Neuron (in vitro differentiated cells): ENCODE measurements at regions not wholly inside any gene's neighbourhood (a gene's known extent, or its start where the extent isn't known, plus 50 kb on each side); places are given as distances from the start of the nearest gene placed in this dataset.

Experiments
- H2AFZ ChIP-seq: one replicate; pipeline ENCODE4 v1.6.1; 2013; ENCODE audit warnings: low read depth, mild to moderate bottlenecking, inconsistent platforms, low read length, moderate library complexity
- H3K27me3 ChIP-seq: one replicate; pipeline ENCODE4 v1.6.1; 2013; ENCODE audit warnings: low read length; ENCODE audit not compliant: insufficient read depth
- H3K36me3 ChIP-seq: one replicate; pipeline ENCODE4 v1.6.1; 2013; ENCODE audit warnings: low read length; ENCODE audit not compliant: insufficient read depth
- H3K4me1 ChIP-seq: one replicate; pipeline ENCODE4 v1.6.1; 2013; ENCODE audit warnings: low read length; ENCODE audit not compliant: insufficient read depth
- H3K4me3 ChIP-seq: 2 replicates; pipeline ENCODE4 v1.5.1; 2013; ENCODE audit warnings: mild to moderate bottlenecking, low read length, moderate library complexity
- H3K9me3 ChIP-seq: one replicate; pipeline ENCODE4 v1.6.1; 2013; ENCODE audit warnings: low read length

DNA sequence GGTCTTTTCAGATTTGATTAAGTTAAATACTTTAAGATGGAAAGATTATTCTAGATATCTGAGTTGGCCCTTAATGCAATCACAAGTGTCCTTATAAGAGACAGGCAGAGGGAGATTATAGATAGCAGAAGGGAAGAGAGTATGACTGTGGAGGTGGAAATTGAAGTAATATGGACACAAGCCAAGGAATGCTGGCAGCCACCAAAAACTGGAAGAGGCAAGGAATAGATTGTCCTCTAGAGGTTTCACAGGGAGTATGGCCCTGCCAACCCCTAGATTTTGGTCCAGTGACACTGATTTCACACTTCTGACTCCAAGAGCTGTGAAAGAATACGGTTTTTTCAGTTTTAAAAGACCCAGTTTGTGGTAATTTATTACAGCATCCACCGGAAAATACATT, 1498.7 kb upstream of the CADM2 start:
- Histone ChIP-seq H3K36me3 (no peaks in the 10 kb centered on the region), H2AFZ (no peak overlapping the region), H3K9me3 (no peaks in the 10 kb centered on the region), H3K4me1 (no peaks in the 10 kb centered on the region), H3K4me3 (no peak overlapping the region), H3K27me3 (no peaks in the 10 kb centered on the region)

DNA sequence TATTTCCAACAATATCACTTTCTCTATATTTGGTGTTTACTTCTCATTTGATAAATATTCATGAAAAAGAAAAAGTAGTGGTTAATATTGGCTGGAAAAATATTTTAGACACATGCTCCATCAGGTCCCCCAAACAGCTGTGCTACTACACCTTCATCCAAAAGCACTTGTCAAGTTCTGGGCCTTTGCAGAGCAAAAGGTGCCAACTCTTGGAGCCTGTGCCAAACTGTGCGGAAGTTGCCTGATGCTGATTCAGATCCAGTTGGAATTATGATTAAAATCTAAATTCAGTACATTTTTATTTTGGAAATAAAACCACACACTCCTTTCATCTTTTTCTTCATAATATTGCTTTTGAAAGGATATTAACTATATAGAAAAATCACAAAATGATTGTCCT, 1497.4 kb upstream of the CADM2 start:
- no peaks in the 10 kb centered on the region for H3K9me3 ChIP-seq
- H3K4me1 ChIP-seq: no peaks in the 10 kb centered on the region
- no peaks in the 10 kb centered on the region for H3K36me3 ChIP-seq
- no peaks in the 10 kb centered on the region for H3K27me3 ChIP-seq
- no peak overlapping the region for H3K4me3 ChIP-seq
- no peak overlapping the region for H2AFZ ChIP-seq

DNA sequence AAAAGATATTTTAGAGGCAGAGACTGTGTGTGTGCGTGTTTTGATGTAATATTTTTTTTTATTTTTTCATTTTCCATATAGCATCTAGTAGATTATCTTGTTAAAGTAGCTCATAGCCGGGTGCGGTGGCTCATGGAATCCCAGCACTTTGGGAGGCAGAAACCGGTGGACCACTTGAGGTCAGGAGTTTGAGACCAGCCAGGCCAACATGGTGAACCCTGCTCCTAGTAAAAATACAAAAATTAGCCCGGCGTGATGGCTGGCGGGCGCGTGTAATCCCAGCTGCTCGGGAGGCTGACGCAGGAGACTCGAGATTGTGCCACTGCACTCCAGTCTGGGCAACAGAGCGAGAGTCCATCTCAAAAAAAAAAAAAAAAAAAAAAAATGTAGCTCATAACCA, 1481.2 kb upstream of the CADM2 start:
- Histone ChIP-seq H2AFZ (no peak overlapping the region), H3K4me1 (no peaks in the 10 kb centered on the region), H3K27me3 (no peaks in the 10 kb centered on the region), H3K36me3 (no peaks in the 10 kb centered on the region), H3K4me3 (no peak overlapping the region), H3K9me3 (no peaks in the 10 kb centered on the region)

DNA sequence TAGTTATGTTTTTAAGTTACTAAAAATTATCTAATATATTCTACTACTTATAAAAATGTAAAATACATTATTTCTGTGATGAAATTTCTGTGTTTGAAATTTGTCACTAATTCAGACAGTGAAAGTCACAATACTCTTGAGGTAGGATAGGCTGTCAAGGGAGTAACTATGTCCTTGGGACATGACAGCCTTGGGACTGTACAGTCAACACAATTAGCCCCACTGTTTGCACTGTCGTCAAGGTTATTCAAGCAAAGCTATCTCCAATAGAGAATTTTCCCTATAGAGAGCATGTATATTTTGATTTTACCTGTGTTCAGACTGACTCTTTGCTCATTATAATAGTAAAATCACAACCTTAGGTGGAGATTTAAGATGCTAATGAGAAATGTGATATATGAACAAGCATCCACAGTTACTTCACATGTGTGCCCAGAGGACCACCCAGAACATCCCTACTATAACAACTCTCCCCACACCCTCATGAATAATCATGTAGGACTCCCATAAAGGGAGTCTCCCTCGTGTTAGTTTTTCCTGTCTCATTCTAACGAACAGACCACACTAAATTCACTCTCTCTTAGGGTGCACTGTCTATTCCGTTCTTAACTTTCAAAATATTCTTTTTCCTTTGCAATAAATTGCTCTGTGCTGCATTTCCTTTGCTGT, 1476.3 kb upstream of the CADM2 start:
- no peaks in the 10 kb centered on the region for H3K9me3 ChIP-seq
- no peaks in the 10 kb centered on the region for H3K27me3 ChIP-seq
- no peak overlapping the region for H3K4me3 ChIP-seq
- H2AFZ ChIP-seq: no peak overlapping the region
- H3K4me1 ChIP-seq: no peaks in the 10 kb centered on the region
- H3K36me3 ChIP-seq: no peaks in the 10 kb centered on the region

DNA sequence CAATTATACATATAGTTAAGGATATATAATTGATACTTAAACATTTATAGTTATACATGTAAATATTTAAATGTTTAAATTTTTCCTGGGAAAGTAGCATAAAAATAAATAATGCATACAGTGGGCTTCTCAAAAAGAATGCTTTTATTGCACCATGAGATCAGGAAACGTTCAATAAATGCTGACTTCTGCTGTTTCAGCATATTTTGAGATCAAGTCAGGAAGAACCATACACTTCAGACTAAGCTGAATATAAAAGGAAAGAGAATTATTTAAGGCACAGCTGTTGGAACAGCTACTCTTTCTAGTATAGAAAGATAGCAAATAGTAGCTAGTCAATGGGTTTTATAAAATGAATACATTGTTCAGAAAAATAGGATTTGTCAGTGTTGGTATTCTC, 1462.3 kb upstream of the CADM2 start:
- Histone ChIP-seq H3K36me3 (no peaks in the 10 kb centered on the region), H3K9me3 (no peaks in the 10 kb centered on the region), H3K4me1 (no peaks in the 10 kb centered on the region), H3K4me3 (no peak overlapping the region), H3K27me3 (no peaks in the 10 kb centered on the region), H2AFZ (no peak overlapping the region)

DNA sequence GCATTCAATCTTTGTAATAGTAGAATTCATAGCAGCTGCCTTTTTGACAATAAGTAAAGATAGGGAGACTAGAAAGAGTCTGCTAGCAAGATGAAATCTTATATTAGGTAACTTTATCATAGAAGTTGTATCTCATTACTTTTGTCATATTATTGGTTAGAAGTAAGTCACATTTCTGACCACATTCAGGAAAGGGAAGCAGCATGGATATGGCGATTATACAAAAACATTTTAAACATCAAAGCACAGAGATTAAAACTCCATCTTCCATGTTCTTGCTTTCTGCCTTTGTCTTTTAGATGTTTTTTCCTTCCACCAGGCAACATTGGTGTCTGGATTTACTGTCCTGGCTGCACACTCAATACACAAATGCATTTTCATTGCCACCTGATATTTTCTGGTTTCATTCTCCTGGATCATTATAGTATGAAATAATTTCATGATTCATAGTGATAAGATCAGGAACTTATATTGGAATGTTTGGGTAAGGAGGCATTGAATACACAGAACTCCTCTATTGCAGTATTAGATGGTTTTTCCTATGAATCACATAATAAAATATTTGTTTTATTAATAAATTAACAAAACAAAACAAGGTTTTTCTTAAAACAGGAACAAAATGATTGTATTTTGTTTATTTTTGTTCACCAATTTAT, 1460.3 kb upstream of the CADM2 start:
- Histone ChIP-seq H3K4me1 (no peaks in the 10 kb centered on the region), H3K27me3 (no peaks in the 10 kb centered on the region), H2AFZ (no peak overlapping the region), H3K9me3 (no peaks in the 10 kb centered on the region), H3K4me3 (no peak overlapping the region), H3K36me3 (no peaks in the 10 kb centered on the region)

DNA sequence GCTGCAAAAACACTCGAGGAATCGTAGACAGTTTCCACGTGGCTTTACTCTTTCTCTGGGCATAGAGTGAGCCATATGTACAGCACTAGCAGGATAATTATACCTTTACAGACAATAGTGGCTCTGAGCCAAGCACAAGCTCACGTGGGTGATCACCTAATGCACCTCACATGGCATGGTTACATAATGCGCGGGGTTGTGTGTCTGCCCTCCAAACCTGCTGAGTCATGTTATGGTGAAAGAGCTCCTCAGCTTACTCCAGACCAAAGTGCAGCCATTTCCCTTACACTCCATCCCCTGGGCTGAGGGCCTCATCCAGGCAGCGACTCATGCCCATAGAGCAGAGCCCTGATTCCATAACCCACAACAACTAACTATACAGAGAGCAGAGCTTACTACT, 1458.4 kb upstream of the CADM2 start:
- H3K4me3 ChIP-seq: no peak overlapping the region
- no peaks in the 10 kb centered on the region for H3K4me1 ChIP-seq
- no peaks in the 10 kb centered on the region for H3K27me3 ChIP-seq
- H3K9me3 ChIP-seq: no peaks in the 10 kb centered on the region
- no peak overlapping the region for H2AFZ ChIP-seq
- H3K36me3 ChIP-seq: no peaks in the 10 kb centered on the region

DNA sequence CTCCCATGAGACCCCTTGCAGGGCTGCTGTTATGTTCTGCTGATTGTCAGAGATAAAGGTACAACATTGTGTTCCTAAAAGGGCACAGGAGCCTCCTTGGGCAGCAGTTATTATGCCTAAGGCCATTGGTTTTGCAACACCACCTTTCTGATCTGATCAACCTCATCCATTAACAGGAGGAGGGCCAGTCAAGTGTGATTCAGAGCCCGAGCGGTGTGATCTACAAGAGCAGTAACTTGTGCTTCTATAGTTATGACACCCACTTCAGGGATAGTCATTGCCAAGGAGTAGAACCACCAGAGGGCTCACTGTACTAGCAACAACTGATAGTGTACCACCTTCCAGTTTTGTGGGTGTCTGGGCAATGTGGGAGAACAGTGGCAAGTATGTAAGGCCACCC, 1457.9 kb upstream of the CADM2 start:
- Histone ChIP-seq H3K4me1 (no peaks in the 10 kb centered on the region), H3K27me3 (no peaks in the 10 kb centered on the region), H3K36me3 (no peaks in the 10 kb centered on the region), H3K4me3 (no peak overlapping the region), H3K9me3 (no peaks in the 10 kb centered on the region), H2AFZ (no peak overlapping the region)

DNA sequence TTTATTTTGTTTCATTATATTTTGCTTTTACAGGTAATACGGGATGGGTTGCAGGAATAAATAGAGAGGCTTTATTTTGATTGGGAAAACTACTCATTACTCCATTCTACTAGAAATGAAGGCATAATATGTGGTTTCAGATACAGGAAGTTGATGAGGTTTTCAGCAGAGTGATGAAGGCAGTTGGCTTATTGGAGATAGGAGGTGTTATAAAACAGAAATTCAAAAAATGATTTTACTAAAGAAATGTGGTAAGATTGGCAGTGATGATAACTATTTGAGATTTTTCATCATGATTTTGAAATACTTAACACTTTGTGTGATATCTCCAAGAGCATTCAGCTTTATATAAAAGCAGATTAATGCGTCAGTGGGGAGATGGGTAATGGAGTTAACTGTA, 1445.7 kb upstream of the CADM2 start:
- Histone ChIP-seq H3K9me3 (no peaks in the 10 kb centered on the region), H3K4me1 (no peaks in the 10 kb centered on the region), H3K36me3 (no peaks in the 10 kb centered on the region), H3K27me3 (no peaks in the 10 kb centered on the region), H3K4me3 (no peak overlapping the region), H2AFZ (no peak overlapping the region)

DNA sequence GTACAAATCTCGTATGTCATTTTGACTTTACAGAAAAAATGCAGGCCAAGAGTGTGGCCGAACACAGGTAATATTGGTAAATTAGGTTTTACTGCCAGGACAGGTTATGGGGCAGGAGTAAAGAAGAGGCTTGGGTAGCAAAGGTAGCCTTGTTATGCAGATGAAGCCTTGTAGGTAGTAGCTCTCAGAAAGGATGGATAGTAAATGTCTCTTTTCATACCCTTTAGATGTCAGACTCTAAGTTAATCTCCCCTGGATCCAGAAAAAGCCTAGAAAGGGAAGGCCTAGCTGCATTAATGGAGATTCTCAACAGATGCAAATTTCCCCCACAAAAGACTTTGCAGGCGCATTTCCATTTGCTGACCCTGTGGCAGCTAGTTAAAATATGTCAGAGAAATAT, 1445.1 kb upstream of the CADM2 start:
- Histone ChIP-seq H3K4me3 (no peak overlapping the region), H3K4me1 (no peaks in the 10 kb centered on the region), H3K36me3 (no peaks in the 10 kb centered on the region), H2AFZ (no peak overlapping the region), H3K9me3 (no peaks in the 10 kb centered on the region), H3K27me3 (no peaks in the 10 kb centered on the region)

DNA sequence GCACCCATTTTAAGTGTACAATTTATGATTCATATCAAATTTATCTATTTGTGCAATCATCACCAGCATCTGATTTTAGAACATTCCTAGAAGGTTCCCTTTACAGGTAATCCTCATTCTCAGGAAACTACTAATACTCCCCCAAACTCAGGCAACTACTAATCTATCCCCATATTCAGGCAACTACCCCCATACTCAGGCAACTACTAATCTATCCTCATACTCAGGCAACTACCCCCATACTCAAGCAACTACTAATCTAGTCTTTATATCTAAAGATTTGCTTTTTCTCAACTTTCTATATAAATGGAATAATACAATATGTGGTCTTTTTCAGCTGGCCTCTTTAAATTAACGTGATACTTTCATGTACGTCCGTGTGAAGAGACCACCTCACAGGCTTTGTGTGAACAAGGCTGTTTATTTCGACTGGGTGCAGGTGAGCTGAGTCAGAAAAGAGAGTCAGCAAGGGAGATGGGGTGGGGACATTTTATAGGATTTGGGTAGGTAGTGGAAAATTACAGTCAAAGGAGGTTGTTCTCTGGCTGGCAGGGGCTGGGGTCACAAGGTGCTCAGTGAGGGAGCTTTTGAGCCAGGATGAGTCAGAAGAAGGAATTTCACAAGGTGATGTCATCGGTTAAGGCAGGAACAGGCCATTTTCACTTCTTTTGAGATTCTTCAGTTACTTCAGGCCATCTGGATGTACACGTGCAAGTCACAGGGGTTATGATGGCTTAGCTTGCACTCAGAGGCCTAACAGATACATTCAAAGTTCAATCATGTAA, 1444.5 kb upstream of the CADM2 start:
- Histone ChIP-seq H3K4me1 (no peaks in the 10 kb centered on the region), H3K4me3 (no peak overlapping the region), H2AFZ (no peak overlapping the region), H3K9me3 (no peaks in the 10 kb centered on the region), H3K36me3 (no peaks in the 10 kb centered on the region), H3K27me3 (no peaks in the 10 kb centered on the region)

DNA sequence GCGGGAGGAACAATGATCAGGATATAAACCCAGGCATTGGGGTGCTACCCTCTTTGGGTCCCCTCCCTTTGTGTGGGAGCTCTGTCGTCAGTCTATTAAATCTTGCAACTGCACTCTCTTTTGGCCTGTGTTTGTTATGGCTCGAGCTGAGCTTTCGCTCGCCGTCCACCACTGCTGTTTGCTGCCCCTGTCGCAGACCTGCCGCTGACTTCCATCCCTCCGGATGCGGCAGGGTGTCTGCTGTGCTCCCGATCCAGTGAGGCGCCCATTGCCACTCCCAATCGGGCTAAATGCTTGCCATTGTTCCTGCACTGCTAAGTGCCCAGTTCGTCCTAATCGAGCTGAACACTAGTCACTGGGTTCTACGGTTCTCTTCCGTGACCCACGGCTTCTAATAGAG, 1443.7 kb upstream of the CADM2 start:
- H3K4me1 ChIP-seq: no peaks in the 10 kb centered on the region
- H3K9me3 ChIP-seq: no peaks in the 10 kb centered on the region
- H3K36me3 ChIP-seq: no peaks in the 10 kb centered on the region
- no peak overlapping the region for H2AFZ ChIP-seq
- no peak overlapping the region for H3K4me3 ChIP-seq
- H3K27me3 ChIP-seq: no peaks in the 10 kb centered on the region

DNA sequence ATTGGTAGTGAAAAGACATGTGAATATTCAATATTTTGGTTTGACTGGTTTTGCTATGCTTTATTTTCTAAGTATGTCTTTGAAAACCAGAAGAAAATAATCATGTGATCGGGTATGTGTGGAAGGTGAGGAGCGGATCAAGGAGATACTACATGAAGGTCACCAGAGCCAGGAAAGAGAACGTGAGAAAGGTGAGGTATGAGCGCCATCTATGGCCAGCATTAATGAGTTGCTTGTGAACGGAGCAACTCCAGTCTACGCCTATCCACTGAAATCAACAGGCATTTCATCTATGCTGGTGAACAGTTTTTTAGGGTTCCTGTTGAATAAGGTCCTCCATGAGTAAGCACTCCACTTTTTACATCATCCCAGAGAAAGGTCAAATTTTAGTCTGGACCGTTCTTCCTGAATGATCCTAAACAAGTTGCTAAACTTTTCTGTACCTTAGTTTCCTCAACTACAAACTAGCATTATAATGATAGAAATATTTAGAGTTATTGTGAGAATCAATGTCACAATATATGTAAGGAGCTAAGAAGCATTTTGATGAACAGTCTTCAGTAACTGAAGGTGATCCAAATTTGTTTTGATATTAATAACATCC, 1435.2 kb upstream of the CADM2 start:
- Histone ChIP-seq H3K36me3 (no peaks in the 10 kb centered on the region), H3K4me1 (no peaks in the 10 kb centered on the region)

More for the DNA sequence above, 1435.2 kb upstream of the CADM2 start:
- no peak overlapping the region for H3K4me3 ChIP-seq
- H3K27me3 ChIP-seq: no peaks in the 10 kb centered on the region
- H2AFZ ChIP-seq: no peak overlapping the region
- no peaks in the 10 kb centered on the region for H3K9me3 ChIP-seq
